Muscle of leg (tissue), 3 donors: ENCODE measurements at regions not wholly inside any gene's neighbourhood (a gene's known extent, or its start where the extent isn't known, plus 50 kb on each side); places are given as distances from the start of the nearest gene placed in this dataset.
"Not testable (repeated sequence)": the region's sequence is repeated elsewhere in the genome, so short reads cannot be mapped to it uniquely, and the experiment has no call there.

Source experiments
- DNase-seq: peaks from one replicate; pipeline ENCODE4 v3.0.0; 2013
- H3K27ac ChIP-seq: one replicate; pipeline ENCODE4 v1.5.1; 2013; ENCODE audit warnings: mild to moderate bottlenecking, low read length, control low read depth
- H3K27me3 ChIP-seq: one replicate; pipeline ENCODE4 v1.6.1; 2013; ENCODE audit warnings: low read length; ENCODE audit not compliant: control insufficient read depth, insufficient read depth
- H3K36me3 ChIP-seq: one replicate; pipeline ENCODE4 v1.6.1; 2013; ENCODE audit warnings: low read length; ENCODE audit not compliant: control insufficient read depth, insufficient read depth
- H3K4me1 ChIP-seq: one replicate; pipeline ENCODE4 v1.6.1; 2013; ENCODE audit warnings: low read length; ENCODE audit not compliant: control insufficient read depth, insufficient read depth
- H3K4me3 ChIP-seq: one replicate; pipeline ENCODE4 v1.5.1; 2013; ENCODE audit warnings: low read length, control low read depth
- H3K9me3 ChIP-seq: replicated peaks from 2 replicates; pipeline ENCODE4 v1.6.1; 2013; ENCODE audit warnings: low read depth, low read length; ENCODE audit not compliant: control insufficient read depth
- WGBS: methylation state at CpG from one replicate; pipeline ENCODE4 v1.1.5; 2013; ENCODE audit warnings: missing lambda C conversion rate; ENCODE audit not compliant: insufficient coverage; 5-methylcytosine and 5-hydroxymethylcytosine counted together

GRCh38 chr11:67878666-67879065 lies 125.2 kb downstream of the UNC93B1 start:
- not testable (repeated sequence) for H3K4me3 ChIP-seq, H3K4me1 ChIP-seq, H3K27me3 ChIP-seq, DNase-seq, H3K36me3 ChIP-seq, H3K9me3 ChIP-seq, H3K27ac ChIP-seq
- WGBS: 85% methylated on average over 2 of the region's 3 CpGs

- not testable (repeated sequence) for H3K4me3 ChIP-seq, H3K27ac ChIP-seq
- no CpG with 5 or more reads among the region's 4 CpGs for WGBS
These were observed 126.6 kb downstream of the UNC93B1 start for GRCh38 chr11:67877316-67877715.

GRCh38 chr11:67873223-67873622 lies 130.7 kb downstream of the UNC93B1 start:
- peak; percentile 16 for DNase-seq
- not testable (repeated sequence) for H3K36me3 ChIP-seq, H3K27me3 ChIP-seq

More at GRCh38 chr11:67877316-67877715, 126.6 kb downstream of the UNC93B1 start:
- H3K36me3 ChIP-seq, DNase-seq, H3K27me3 ChIP-seq, H3K4me1 ChIP-seq, H3K9me3 ChIP-seq: not testable (repeated sequence)

GRCh38 chr11:67871168-67871567 lies 132.7 kb downstream of the UNC93B1 start:
- no CpG with 5 or more reads among the region's 5 CpGs for WGBS
- H3K4me1 ChIP-seq, DNase-seq, H3K27me3 ChIP-seq, H3K27ac ChIP-seq, H3K36me3 ChIP-seq, H3K4me3 ChIP-seq, H3K9me3 ChIP-seq: not testable (repeated sequence)

More at GRCh38 chr11:67873223-67873622, 130.7 kb downstream of the UNC93B1 start:
- not testable (repeated sequence) for H3K9me3 ChIP-seq, H3K4me3 ChIP-seq, H3K4me1 ChIP-seq, H3K27ac ChIP-seq
- WGBS: 88% methylated on average over 9 of the region's 12 CpGs

- WGBS: no CpG with 5 or more reads among the region's 3 CpGs
These were observed 141.0 kb downstream of the UNC93B1 start for GRCh38 chr11:67862896-67863295.

GRCh38 chr11:67859513-67860161 lies 144.3 kb downstream of the UNC93B1 start:
- not testable (repeated sequence) for H3K4me3 ChIP-seq, H3K27ac ChIP-seq, H3K4me1 ChIP-seq, H3K27me3 ChIP-seq, H3K9me3 ChIP-seq, H3K36me3 ChIP-seq, DNase-seq
- WGBS: no CpG with 5 or more reads among the region's 6 CpGs

More at GRCh38 chr11:67862896-67863295, 141.0 kb downstream of the UNC93B1 start:
- H3K4me1 ChIP-seq, H3K27me3 ChIP-seq, H3K9me3 ChIP-seq, DNase-seq, H3K27ac ChIP-seq, H3K4me3 ChIP-seq, H3K36me3 ChIP-seq: not testable (repeated sequence)

GRCh38 chr11:67850747-67851146 lies 153.2 kb downstream of the UNC93B1 start:
- H3K4me3 ChIP-seq, H3K27ac ChIP-seq, H3K9me3 ChIP-seq, H3K36me3 ChIP-seq, DNase-seq, H3K27me3 ChIP-seq, H3K4me1 ChIP-seq: not testable (repeated sequence)
- WGBS: 78% methylated on average over 1 of the region's 7 CpGs

GRCh38 chr11:67849766-67850165 lies 154.1 kb downstream of the UNC93B1 start:
- 20% methylated on average over 1 of the region's 7 CpGs for WGBS
- H3K36me3 ChIP-seq, H3K27me3 ChIP-seq, H3K4me3 ChIP-seq, H3K4me1 ChIP-seq, H3K27ac ChIP-seq, H3K9me3 ChIP-seq: not testable (repeated sequence)
- peak; percentile 3 for DNase-seq

GRCh38 chr11:67847896-67848875 lies 155.7 kb downstream of the UNC93B1 start:
- H3K4me3 ChIP-seq, H3K4me1 ChIP-seq, DNase-seq, H3K9me3 ChIP-seq, H3K27me3 ChIP-seq, H3K27ac ChIP-seq, H3K36me3 ChIP-seq: not testable (repeated sequence)
- 47% methylated on average over 5 of the region's 25 CpGs for WGBS

GRCh38 chr11:67846303-67846702 lies 157.6 kb downstream of the UNC93B1 start:
- not testable (repeated sequence) for H3K36me3 ChIP-seq, H3K9me3 ChIP-seq, DNase-seq, H3K4me1 ChIP-seq, H3K27me3 ChIP-seq, H3K4me3 ChIP-seq, H3K27ac ChIP-seq
- no CpG with 5 or more reads among the region's 3 CpGs for WGBS
